ENCODE measurements at regions not wholly inside any gene's neighbourhood (a gene's known extent, or its start where the extent isn't known, plus 50 kb on each side); places are given as distances from the start of the nearest gene placed in this dataset.

- TF ChIP-seq CTCF (IDR thresholded peaks at IDR 0.05; ENCODE audit: borderline replicate concordance): no peak
- Histone ChIP-seq H3K27ac (replicated peaks) (no peak overlapping the region), H3K27me3 (ENCODE audit: low read depth) (no peaks in the 10 kb centered on the region), H3K9me3 (replicated peaks) (peaks cover 5% of the 10 kb centered on the region), H3K4me1 (no peaks in the 10 kb centered on the region), H3K36me3 (no peaks in the 10 kb centered on the region), H3K4me3 (no peak overlapping the region)
- intact Hi-C loops (cut with micrococcal nuclease): no loop called here
- DNase-seq: no peak
Measured at GRCh38 chr4:24705016-24705753, 90.2 kb upstream of the SOD3 start.

- Histone ChIP-seq H3K9me3 (replicated peaks) (peaks cover 46% of the 10 kb centered on the region), H3K36me3 (no peaks in the 10 kb centered on the region), H3K4me3 (no peak overlapping the region), H3K4me1 (no peaks in the 10 kb centered on the region), H3K27me3 (ENCODE audit: low read depth) (no peaks in the 10 kb centered on the region), H3K27ac (replicated peaks) (no peak overlapping the region)
- TF ChIP-seq CTCF (IDR thresholded peaks at IDR 0.05; ENCODE audit: borderline replicate concordance): no peak
- intact Hi-C loops (cut with micrococcal nuclease): no loop called here
- no peak for DNase-seq
Measured at GRCh38 chr4:24713604-24714003, 81.8 kb upstream of the SOD3 start.

GRCh38 chr4:24719615-24720014, 75.8 kb upstream of the SOD3 start:
- Histone ChIP-seq H3K27ac (replicated peaks) (no peak overlapping the region), H3K27me3 (ENCODE audit: low read depth) (no peaks in the 10 kb centered on the region), H3K9me3 (replicated peaks) (peaks cover 19% of the 10 kb centered on the region), H3K36me3 (no peaks in the 10 kb centered on the region), H3K4me1 (no peaks in the 10 kb centered on the region), H3K4me3 (no peak overlapping the region)
- DNase-seq: no peak
- TF ChIP-seq CTCF (IDR thresholded peaks at IDR 0.05; ENCODE audit: borderline replicate concordance): no peak
- intact Hi-C loops (cut with micrococcal nuclease): no loop called here

- Histone ChIP-seq H3K36me3 (no peaks in the 10 kb centered on the region), H3K9me3 (replicated peaks) (peaks cover 11% of the 10 kb centered on the region), H3K4me3 (no peak overlapping the region), H3K4me1 (no peaks in the 10 kb centered on the region), H3K27me3 (ENCODE audit: low read depth) (no peaks in the 10 kb centered on the region), H3K27ac (replicated peaks) (no peak overlapping the region)
- TF ChIP-seq CTCF (IDR thresholded peaks at IDR 0.05; ENCODE audit: borderline replicate concordance): no peak
- intact Hi-C loops (cut with micrococcal nuclease): no loop called here
- DNase-seq: no peak
Measured at GRCh38 chr4:24720436-24720835, 74.9 kb upstream of the SOD3 start.

- H3K27ac ChIP-seq (replicated peaks): no peak overlapping the region
- no peak overlapping the region for H3K4me3 ChIP-seq
- H3K36me3 ChIP-seq: no peaks in the 10 kb centered on the region
- intact Hi-C loops (cut with micrococcal nuclease): no loop called here
- DNase-seq: no peak
- TF ChIP-seq CTCF (IDR thresholded peaks at IDR 0.05; ENCODE audit: borderline replicate concordance): no peak
- H3K9me3 ChIP-seq (replicated peaks): peaks cover 6% of the 10 kb centered on the region
- no peaks in the 10 kb centered on the region for H3K27me3 ChIP-seq (ENCODE audit: low read depth)
- H3K4me1 ChIP-seq: no peaks in the 10 kb centered on the region
Measured at GRCh38 chr4:24720979-24721378, 74.4 kb upstream of the SOD3 start.
